HEK293 (cell line): ENCODE measurements at regions not wholly inside any gene's neighbourhood (a gene's known extent, or its start where the extent isn't known, plus 50 kb on each side); places are given as distances from the start of the nearest gene placed in this dataset.

Experiments
- CTCF ChIA-PET: fragments of 350-600 bp; formaldehyde crosslinking; extraction: SDS; loops from one replicate; lab custom pipeline; 2021; ENCODE audit warnings: antibody characterized with exemption; lab: Yijun Ruan, JAX
- POLR2A ChIA-PET: fragments of 300-600 bp; formaldehyde crosslinking; extraction: SDS; loops from one replicate; lab custom pipeline; 2020; ENCODE audit warnings: antibody characterized with exemption, inconsistent platforms; lab: Yijun Ruan, JAX
- H3K27ac ChIP-seq: fragments of 200-500 bp; sonication (Bioruptor generic); 2 replicates; pipeline ENCODE4 v1.5.1; 2014; ENCODE audit warnings: low read depth, low read length, control low read depth, inconsistent platforms; ENCODE audit errors: extremely low read depth
- H3K36me3 ChIP-seq, 2 experiments: fragments of 200-500 bp in 1 of 2; sonication (Bioruptor generic) in 1 of 2; 1 replicate in 1 of 2; 2 replicates in 1 of 2; pipeline ENCODE4 v1.5.1; 2014 to 2017; ENCODE audit warnings: inconsistent platforms in 2 of 2, low read length in 2 of 2; ENCODE audit not compliant: control insufficient read depth in 2 of 2, insufficient read depth in 1 of 2
- H3K4me1 ChIP-seq: fragments of 200-500 bp; sonication (Bioruptor generic); 2 replicates; pipeline ENCODE4 v1.5.1; 2014; ENCODE audit warnings: mild to moderate bottlenecking, low read length, inconsistent platforms; ENCODE audit not compliant: control insufficient read depth, insufficient read depth
- H3K4me3 ChIP-seq: 2 replicates; pipeline ENCODE4 v1.5.1; 2011; ENCODE audit warnings: low read depth, mild to moderate bottlenecking, control low read depth, low read length, moderate library complexity
- H3K9me3 ChIP-seq: fragments of 200-500 bp; sonication (Bioruptor generic); 2 replicates; pipeline ENCODE4 v1.5.1; 2014; ENCODE audit warnings: low read depth, low read length, inconsistent platforms; ENCODE audit not compliant: control insufficient read depth, insufficient read depth
- GFI1B ChIP-seq: fragments of 450-650 bp; formaldehyde crosslinking; IDR thresholded peaks from 2 replicates; pipeline ENCODE4 v1.5.1; 2016; ENCODE audit warnings: missing biosample characterization, missing genetic modification characterization
- KLF1 ChIP-seq: fragments of 450-650 bp; formaldehyde crosslinking; IDR thresholded peaks from 2 replicates; pipeline ENCODE4 v1.5.1; 2016; ENCODE audit warnings: missing biosample characterization, missing genetic modification characterization
- KLF16 ChIP-seq: fragments of 450-650 bp; formaldehyde crosslinking; IDR thresholded peaks from 2 replicates; pipeline ENCODE4 v1.5.1; 2017; ENCODE audit warnings: missing biosample characterization, missing genetic modification characterization
- OVOL3 ChIP-seq: fragments of 450-650 bp; formaldehyde crosslinking; IDR thresholded peaks from 2 replicates; pipeline ENCODE4 v1.5.1; 2016; ENCODE audit warnings: missing biosample characterization, missing genetic modification characterization
- RBAK ChIP-seq: fragments of 450-650 bp; formaldehyde crosslinking; IDR thresholded peaks from 2 replicates; pipeline ENCODE4 v1.5.1; 2016; ENCODE audit warnings: missing biosample characterization, missing genetic modification characterization
- ZFP41 ChIP-seq: fragments of 450-650 bp; formaldehyde crosslinking; IDR thresholded peaks from 2 replicates; pipeline ENCODE4 v1.5.1; 2016; ENCODE audit warnings: missing biosample characterization, missing genetic modification characterization, borderline replicate concordance
- ZNF133 ChIP-seq: fragments of 450-650 bp; formaldehyde crosslinking; IDR thresholded peaks from 2 replicates; pipeline ENCODE4 v1.5.1; 2016; ENCODE audit warnings: missing biosample characterization, missing genetic modification characterization
- ZNF266 ChIP-seq: fragments of 450-650 bp; formaldehyde crosslinking; IDR thresholded peaks from 2 replicates; pipeline ENCODE4 v1.5.1; 2016; ENCODE audit warnings: missing biosample characterization, missing genetic modification characterization, low read depth
- ZNF473 ChIP-seq: fragments of 450-650 bp; formaldehyde crosslinking; IDR thresholded peaks from 2 replicates; pipeline ENCODE4 v1.5.1; 2017; ENCODE audit warnings: missing biosample characterization, missing genetic modification characterization
- ZNF561 ChIP-seq: fragments of 450-650 bp; IDR thresholded peaks from 2 replicates; pipeline ENCODE4 v1.5.1; 2018; ENCODE audit warnings: missing biosample characterization, missing genetic modification characterization, borderline replicate concordance
- ZNF585B ChIP-seq: fragments of 450-650 bp; formaldehyde crosslinking; IDR thresholded peaks from 2 replicates; pipeline ENCODE4 v1.5.1; 2016; ENCODE audit warnings: missing biosample characterization, missing genetic modification characterization
- ZNF600 ChIP-seq: fragments of 450-650 bp; formaldehyde crosslinking; IDR thresholded peaks from 2 replicates; pipeline ENCODE4 v1.5.1; 2016; ENCODE audit warnings: missing biosample characterization, missing genetic modification characterization
- ZNF707 ChIP-seq: fragments of 450-650 bp; formaldehyde crosslinking; IDR thresholded peaks from 2 replicates; pipeline ENCODE4 v1.5.1; 2016; ENCODE audit warnings: missing biosample characterization, missing genetic modification characterization
- TF ChIP-seq, protein P1 (sequence below): fragments of 450-650 bp; formaldehyde crosslinking; IDR thresholded peaks from 2 replicates; pipeline ENCODE4 v1.5.1; 2016; ENCODE audit warnings: missing biosample characterization, missing genetic modification characterization
- TF ChIP-seq, protein P2 (sequence below): fragments of 450-650 bp; formaldehyde crosslinking; IDR thresholded peaks from 2 replicates; pipeline ENCODE4 v1.5.1; 2016; ENCODE audit warnings: missing biosample characterization, missing genetic modification characterization
- TF ChIP-seq, protein P3 (sequence below): fragments of 450-650 bp; formaldehyde crosslinking; IDR thresholded peaks from 2 replicates; pipeline ENCODE4 v1.5.1; 2016; ENCODE audit warnings: missing biosample characterization, missing genetic modification characterization
- TF ChIP-seq, protein P4 (sequence below): fragments of 450-650 bp; formaldehyde crosslinking; IDR thresholded peaks from 2 replicates; pipeline ENCODE4 v1.5.1; 2016; ENCODE audit warnings: missing biosample characterization, missing genetic modification characterization
- TF ChIP-seq, protein P5 (sequence below): fragments of 450-650 bp; formaldehyde crosslinking; IDR thresholded peaks from 2 replicates; pipeline ENCODE4 v1.5.1; 2016; ENCODE audit warnings: missing biosample characterization, missing genetic modification characterization, low read depth
- TF ChIP-seq, protein P6 (sequence below): fragments of 450-650 bp; formaldehyde crosslinking; IDR thresholded peaks from 2 replicates; pipeline ENCODE4 v1.5.1; 2016; ENCODE audit warnings: missing biosample characterization, missing genetic modification characterization, low read depth

DNA sequence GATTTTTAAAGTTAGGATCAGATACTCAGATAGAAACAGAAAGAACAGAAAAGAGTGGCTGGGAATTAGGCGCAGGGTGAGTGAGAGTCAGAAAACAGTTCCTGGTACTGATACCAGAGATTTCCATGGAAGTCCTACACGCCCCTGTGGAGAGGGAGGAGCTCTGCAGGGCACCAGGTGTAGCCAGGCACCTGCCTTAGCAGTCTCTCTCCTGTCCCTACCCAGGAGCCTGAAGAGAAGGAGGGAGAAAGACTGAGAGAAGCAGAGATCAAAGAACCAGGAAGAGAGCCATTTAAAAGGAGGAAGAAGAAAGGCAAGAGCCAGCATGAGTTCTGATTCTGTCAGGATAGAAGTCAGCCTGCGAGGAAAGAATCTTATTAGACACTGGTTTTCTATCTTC is 65.0 kb downstream of the CBLN1 start:
- Histone ChIP-seq H3K4me3 (no peak overlapping the region), H3K9me3 (no peaks in the 10 kb centered on the region), H3K27ac (no peak overlapping the region), H3K4me1 (no peaks in the 10 kb centered on the region), H3K36me3 (no peaks in the 10 kb centered on the region)
- POLR2A ChIA-PET, result no interaction called here
- CTCF ChIA-PET, result no interaction called here
- TF ChIP-seq KLF1 (tag by site-specific recombination), result no peak
- TF ChIP-seq, protein P1, sequence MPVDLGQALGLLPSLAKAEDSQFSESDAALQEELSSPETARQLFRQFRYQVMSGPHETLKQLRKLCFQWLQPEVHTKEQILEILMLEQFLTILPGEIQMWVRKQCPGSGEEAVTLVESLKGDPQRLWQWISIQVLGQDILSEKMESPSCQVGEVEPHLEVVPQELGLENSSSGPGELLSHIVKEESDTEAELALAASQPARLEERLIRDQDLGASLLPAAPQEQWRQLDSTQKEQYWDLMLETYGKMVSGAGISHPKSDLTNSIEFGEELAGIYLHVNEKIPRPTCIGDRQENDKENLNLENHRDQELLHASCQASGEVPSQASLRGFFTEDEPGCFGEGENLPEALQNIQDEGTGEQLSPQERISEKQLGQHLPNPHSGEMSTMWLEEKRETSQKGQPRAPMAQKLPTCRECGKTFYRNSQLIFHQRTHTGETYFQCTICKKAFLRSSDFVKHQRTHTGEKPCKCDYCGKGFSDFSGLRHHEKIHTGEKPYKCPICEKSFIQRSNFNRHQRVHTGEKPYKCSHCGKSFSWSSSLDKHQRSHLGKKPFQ, result no peak
- TF ChIP-seq, protein P2, sequence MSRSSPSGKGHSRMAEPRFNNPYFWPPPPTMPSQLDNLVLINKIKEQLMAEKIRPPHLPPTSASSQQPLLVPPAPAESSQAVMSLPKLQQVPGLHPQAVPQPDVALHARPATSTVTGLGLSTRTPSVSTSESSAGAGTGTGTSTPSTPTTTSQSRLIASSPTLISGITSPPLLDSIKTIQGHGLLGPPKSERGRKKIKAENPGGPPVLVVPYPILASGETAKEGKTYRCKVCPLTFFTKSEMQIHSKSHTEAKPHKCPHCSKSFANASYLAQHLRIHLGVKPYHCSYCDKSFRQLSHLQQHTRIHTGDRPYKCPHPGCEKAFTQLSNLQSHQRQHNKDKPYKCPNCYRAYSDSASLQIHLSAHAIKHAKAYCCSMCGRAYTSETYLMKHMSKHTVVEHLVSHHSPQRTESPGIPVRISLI (tag by site-specific recombination), result no peak
- TF ChIP-seq, protein P3, sequence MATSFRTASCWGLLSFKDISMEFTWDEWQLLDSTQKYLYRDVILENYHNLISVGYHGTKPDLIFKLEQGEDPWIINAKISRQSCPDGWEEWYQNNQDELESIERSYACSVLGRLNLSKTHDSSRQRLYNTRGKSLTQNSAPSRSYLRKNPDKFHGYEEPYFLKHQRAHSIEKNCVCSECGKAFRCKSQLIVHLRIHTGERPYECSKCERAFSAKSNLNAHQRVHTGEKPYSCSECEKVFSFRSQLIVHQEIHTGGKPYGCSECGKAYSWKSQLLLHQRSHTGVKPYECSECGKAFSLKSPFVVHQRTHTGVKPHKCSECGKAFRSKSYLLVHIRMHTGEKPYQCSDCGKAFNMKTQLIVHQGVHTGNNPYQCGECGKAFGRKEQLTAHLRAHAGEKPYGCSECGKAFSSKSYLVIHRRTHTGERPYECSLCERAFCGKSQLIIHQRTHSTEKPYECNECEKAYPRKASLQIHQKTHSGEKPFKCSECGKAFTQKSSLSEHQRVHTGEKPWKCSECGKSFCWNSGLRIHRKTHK (tag by site-specific recombination), result no peak
- TF ChIP-seq ZFP41 (tag by site-specific recombination), result no peak
- no peak for TF ChIP-seq ZNF600 (tag by site-specific recombination)
- TF ChIP-seq RBAK (tag by site-specific recombination), result no peak
- TF ChIP-seq, protein P4, sequence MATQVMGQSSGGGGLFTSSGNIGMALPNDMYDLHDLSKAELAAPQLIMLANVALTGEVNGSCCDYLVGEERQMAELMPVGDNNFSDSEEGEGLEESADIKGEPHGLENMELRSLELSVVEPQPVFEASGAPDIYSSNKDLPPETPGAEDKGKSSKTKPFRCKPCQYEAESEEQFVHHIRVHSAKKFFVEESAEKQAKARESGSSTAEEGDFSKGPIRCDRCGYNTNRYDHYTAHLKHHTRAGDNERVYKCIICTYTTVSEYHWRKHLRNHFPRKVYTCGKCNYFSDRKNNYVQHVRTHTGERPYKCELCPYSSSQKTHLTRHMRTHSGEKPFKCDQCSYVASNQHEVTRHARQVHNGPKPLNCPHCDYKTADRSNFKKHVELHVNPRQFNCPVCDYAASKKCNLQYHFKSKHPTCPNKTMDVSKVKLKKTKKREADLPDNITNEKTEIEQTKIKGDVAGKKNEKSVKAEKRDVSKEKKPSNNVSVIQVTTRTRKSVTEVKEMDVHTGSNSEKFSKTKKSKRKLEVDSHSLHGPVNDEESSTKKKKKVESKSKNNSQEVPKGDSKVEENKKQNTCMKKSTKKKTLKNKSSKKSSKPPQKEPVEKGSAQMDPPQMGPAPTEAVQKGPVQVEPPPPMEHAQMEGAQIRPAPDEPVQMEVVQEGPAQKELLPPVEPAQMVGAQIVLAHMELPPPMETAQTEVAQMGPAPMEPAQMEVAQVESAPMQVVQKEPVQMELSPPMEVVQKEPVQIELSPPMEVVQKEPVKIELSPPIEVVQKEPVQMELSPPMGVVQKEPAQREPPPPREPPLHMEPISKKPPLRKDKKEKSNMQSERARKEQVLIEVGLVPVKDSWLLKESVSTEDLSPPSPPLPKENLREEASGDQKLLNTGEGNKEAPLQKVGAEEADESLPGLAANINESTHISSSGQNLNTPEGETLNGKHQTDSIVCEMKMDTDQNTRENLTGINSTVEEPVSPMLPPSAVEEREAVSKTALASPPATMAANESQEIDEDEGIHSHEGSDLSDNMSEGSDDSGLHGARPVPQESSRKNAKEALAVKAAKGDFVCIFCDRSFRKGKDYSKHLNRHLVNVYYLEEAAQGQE, result no peak
- TF ChIP-seq ZNF561 (tag by site-specific recombination), result no peak
- no peak for TF ChIP-seq ZNF585B (tag by site-specific recombination)
- no peak for TF ChIP-seq ZNF473 (tag by site-specific recombination)
- TF ChIP-seq OVOL3, result no peak
- TF ChIP-seq, protein P5, sequence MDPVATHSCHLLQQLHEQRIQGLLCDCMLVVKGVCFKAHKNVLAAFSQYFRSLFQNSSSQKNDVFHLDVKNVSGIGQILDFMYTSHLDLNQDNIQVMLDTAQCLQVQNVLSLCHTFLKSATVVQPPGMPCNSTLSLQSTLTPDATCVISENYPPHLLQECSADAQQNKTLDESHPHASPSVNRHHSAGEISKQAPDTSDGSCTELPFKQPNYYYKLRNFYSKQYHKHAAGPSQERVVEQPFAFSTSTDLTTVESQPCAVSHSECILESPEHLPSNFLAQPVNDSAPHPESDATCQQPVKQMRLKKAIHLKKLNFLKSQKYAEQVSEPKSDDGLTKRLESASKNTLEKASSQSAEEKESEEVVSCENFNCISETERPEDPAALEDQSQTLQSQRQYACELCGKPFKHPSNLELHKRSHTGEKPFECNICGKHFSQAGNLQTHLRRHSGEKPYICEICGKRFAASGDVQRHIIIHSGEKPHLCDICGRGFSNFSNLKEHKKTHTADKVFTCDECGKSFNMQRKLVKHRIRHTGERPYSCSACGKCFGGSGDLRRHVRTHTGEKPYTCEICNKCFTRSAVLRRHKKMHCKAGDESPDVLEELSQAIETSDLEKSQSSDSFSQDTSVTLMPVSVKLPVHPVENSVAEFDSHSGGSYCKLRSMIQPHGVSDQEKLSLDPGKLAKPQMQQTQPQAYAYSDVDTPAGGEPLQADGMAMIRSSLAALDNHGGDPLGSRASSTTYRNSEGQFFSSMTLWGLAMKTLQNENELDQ, result no peak
- TF ChIP-seq ZNF133 (tag by site-specific recombination), result no peak
- TF ChIP-seq KLF16 (tag by site-specific recombination), result no peak
- no peak for TF ChIP-seq ZNF707 (tag by site-specific recombination)
- TF ChIP-seq, protein P6, sequence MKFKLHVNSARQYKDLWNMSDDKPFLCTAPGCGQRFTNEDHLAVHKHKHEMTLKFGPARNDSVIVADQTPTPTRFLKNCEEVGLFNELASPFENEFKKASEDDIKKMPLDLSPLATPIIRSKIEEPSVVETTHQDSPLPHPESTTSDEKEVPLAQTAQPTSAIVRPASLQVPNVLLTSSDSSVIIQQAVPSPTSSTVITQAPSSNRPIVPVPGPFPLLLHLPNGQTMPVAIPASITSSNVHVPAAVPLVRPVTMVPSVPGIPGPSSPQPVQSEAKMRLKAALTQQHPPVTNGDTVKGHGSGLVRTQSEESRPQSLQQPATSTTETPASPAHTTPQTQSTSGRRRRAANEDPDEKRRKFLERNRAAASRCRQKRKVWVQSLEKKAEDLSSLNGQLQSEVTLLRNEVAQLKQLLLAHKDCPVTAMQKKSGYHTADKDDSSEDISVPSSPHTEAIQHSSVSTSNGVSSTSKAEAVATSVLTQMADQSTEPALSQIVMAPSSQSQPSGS (tag by site-specific recombination), result no peak
- TF ChIP-seq GFI1B (tag by site-specific recombination), result no peak
- TF ChIP-seq ZNF266 (tag by site-specific recombination), result no peak
